Fibroblast of lung (primary cell): ENCODE measurements at regions not wholly inside any gene's neighbourhood (a gene's known extent, or its start where the extent isn't known, plus 50 kb on each side); places are given as distances from the start of the nearest gene placed in this dataset.

Source experiments
- EZH2 ChIP-seq: IDR thresholded peaks from 2 replicates; pipeline ENCODE4 v1.5.1; 2012; ENCODE audit warnings: low read length, control low read depth, mild to moderate bottlenecking; ENCODE audit errors: missing control alignments
- TF ChIP-seq, protein P1 (sequence below), 2 donors: IDR thresholded peaks in 1 of 2; conservative IDR thresholded peaks in 1 of 2; 1 replicate in 1 of 2; 2 replicates in 1 of 2; pipeline ENCODE4 v1.5.1; 2011 to 2012; ENCODE audit warnings: low read length in 2 of 2, control low read depth in 1 of 2, inconsistent platforms in 1 of 2, low read depth in 1 of 2, mild to moderate bottlenecking in 1 of 2

DNA sequence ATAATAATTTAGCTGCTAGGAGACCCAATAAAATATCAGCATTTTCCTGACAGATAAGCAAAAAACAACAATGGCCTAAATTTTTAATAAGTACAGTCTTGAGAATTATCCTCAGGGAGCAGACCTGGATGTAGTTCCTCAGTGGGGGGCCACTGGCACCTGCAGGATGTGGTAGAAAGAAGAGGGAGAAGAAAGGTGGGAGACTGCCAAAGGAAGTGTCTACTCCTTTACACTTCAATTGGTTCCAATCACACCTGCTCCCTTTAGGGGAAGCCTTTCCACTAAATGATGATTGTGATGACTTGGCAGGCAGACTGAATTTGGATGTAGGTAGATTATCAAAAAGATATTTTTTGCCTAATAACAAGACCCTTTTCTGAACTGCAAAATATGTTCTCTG, 353.0 kb upstream of the SATB1 start:
- TF ChIP-seq, protein P1, sequence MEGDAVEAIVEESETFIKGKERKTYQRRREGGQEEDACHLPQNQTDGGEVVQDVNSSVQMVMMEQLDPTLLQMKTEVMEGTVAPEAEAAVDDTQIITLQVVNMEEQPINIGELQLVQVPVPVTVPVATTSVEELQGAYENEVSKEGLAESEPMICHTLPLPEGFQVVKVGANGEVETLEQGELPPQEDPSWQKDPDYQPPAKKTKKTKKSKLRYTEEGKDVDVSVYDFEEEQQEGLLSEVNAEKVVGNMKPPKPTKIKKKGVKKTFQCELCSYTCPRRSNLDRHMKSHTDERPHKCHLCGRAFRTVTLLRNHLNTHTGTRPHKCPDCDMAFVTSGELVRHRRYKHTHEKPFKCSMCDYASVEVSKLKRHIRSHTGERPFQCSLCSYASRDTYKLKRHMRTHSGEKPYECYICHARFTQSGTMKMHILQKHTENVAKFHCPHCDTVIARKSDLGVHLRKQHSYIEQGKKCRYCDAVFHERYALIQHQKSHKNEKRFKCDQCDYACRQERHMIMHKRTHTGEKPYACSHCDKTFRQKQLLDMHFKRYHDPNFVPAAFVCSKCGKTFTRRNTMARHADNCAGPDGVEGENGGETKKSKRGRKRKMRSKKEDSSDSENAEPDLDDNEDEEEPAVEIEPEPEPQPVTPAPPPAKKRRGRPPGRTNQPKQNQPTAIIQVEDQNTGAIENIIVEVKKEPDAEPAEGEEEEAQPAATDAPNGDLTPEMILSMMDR (conservative IDR thresholded peaks at IDR 0.05 in 1 of 2, IDR thresholded peaks at IDR 0.05 in 1 of 2; ENCODE audit: low read depth in 1 of 2, low read length in 2 of 2), result no peak
- no peak for TF ChIP-seq EZH2
